NB4 (cell line): ENCODE measurements at regions not wholly inside any gene's neighbourhood (a gene's known extent, or its start where the extent isn't known, plus 50 kb on each side); places are given as distances from the start of the nearest gene placed in this dataset.

Source experiments
- CTCF ChIP-seq: IDR thresholded peaks from one replicate; pipeline ENCODE4 v1.5.1; 2012; ENCODE audit warnings: low read depth, low read length
- MAX ChIP-seq: IDR thresholded peaks from 2 replicates; pipeline ENCODE4 v1.6.1; 2011; ENCODE audit warnings: low read depth, low read length
- MYC ChIP-seq: IDR thresholded peaks from 2 replicates; pipeline ENCODE4 v1.6.1; 2011; ENCODE audit warnings: low read depth, low read length
- POLR2A ChIP-seq: IDR thresholded peaks from 2 replicates; pipeline ENCODE4 v1.6.1; 2011; ENCODE audit warnings: mild to moderate bottlenecking; ENCODE audit not compliant: insufficient read length; ENCODE audit errors: extremely low read depth

- no peak for TF ChIP-seq CTCF
- TF ChIP-seq MYC: no peak
- TF ChIP-seq POLR2A: no peak
- no peak for TF ChIP-seq MAX
Measured at GRCh38 chr11:27242591-27242990, 120.4 kb downstream of the CCDC34 start.
